ENCODE measurements at regions not wholly inside any gene's neighbourhood (a gene's known extent, or its start where the extent isn't known, plus 50 kb on each side); places are given as distances from the start of the nearest gene placed in this dataset.

GRCh38 chr10:131031346-131031745 lies 280.2 kb downstream of the TCERG1L start:
- in situ Hi-C loops (cut with MboI; ENCODE audit: low pct_unique_long_range_greater_than_20kb, low sequenced_read_pairs, unreplicated experiment) = no loop called here
- no peak for TF ChIP-seq CTCF (IDR thresholded peaks at IDR 0.05; ENCODE audit: extremely low read depth, insufficient read depth, missing control alignments)
- DNase-seq (ENCODE audit: low spot score) = no peak

- no peak for TF ChIP-seq CTCF (IDR thresholded peaks at IDR 0.05; ENCODE audit: extremely low read depth, insufficient read depth, missing control alignments)
- in situ Hi-C loops (cut with MboI; ENCODE audit: low pct_unique_long_range_greater_than_20kb, low sequenced_read_pairs, unreplicated experiment) = no loop called here
- no peak for DNase-seq (ENCODE audit: low spot score)
Measured at GRCh38 chr10:131032329-131033165, 279.0 kb downstream of the TCERG1L start.

GRCh38 chr10:131033166-131034085 lies 278.1 kb downstream of the TCERG1L start:
- in situ Hi-C loops (cut with MboI; ENCODE audit: low pct_unique_long_range_greater_than_20kb, low sequenced_read_pairs, unreplicated experiment) = no loop called here
- DNase-seq (ENCODE audit: low spot score) = no peak
- no peak for TF ChIP-seq CTCF (IDR thresholded peaks at IDR 0.05; ENCODE audit: extremely low read depth, insufficient read depth, missing control alignments)

GRCh38 chr10:131034451-131034850 lies 277.1 kb downstream of the TCERG1L start:
- no peak for TF ChIP-seq CTCF (IDR thresholded peaks at IDR 0.05; ENCODE audit: extremely low read depth, insufficient read depth, missing control alignments)
- in situ Hi-C loops (cut with MboI; ENCODE audit: low pct_unique_long_range_greater_than_20kb, low sequenced_read_pairs, unreplicated experiment) = no loop called here
- no peak for DNase-seq (ENCODE audit: low spot score)

GRCh38 chr10:131035779-131036178 lies 275.7 kb downstream of the TCERG1L start:
- no peak for DNase-seq (ENCODE audit: low spot score)
- in situ Hi-C loops (cut with MboI; ENCODE audit: low pct_unique_long_range_greater_than_20kb, low sequenced_read_pairs, unreplicated experiment) = no loop called here
- no peak for TF ChIP-seq CTCF (IDR thresholded peaks at IDR 0.05; ENCODE audit: extremely low read depth, insufficient read depth, missing control alignments)

GRCh38 chr10:131038056-131038455 lies 273.5 kb downstream of the TCERG1L start:
- in situ Hi-C loops (cut with MboI; ENCODE audit: low pct_unique_long_range_greater_than_20kb, low sequenced_read_pairs, unreplicated experiment) = no loop called here
- TF ChIP-seq CTCF (IDR thresholded peaks at IDR 0.05; ENCODE audit: extremely low read depth, insufficient read depth, missing control alignments) = no peak

More at GRCh38 chr10:131038056-131038455, 273.5 kb downstream of the TCERG1L start:
- DNase-seq (ENCODE audit: low spot score) = no peak
